ENCODE measurements at regions not wholly inside any gene's neighbourhood (a gene's known extent, or its start where the extent isn't known, plus 50 kb on each side); places are given as distances from the start of the nearest gene placed in this dataset.

GRCh38 chr6:11439876-11440275 is 97.7 kb upstream of the TMEM170B start:
- Histone ChIP-seq H3K4me3 (ENCODE audit: severe bottlenecking) (no peak overlapping the region), H3K9me3 (ENCODE audit: severe bottlenecking) (no peaks in the 10 kb centered on the region), H3K27ac (ENCODE audit: poor library complexity, severe bottlenecking) (no peak overlapping the region), H3K4me1 (ENCODE audit: insufficient read depth, poor library complexity, severe bottlenecking) (peaks cover 9% of the 10 kb centered on the region), H3K27me3 (ENCODE audit: insufficient read depth, poor library complexity, severe bottlenecking) (no peaks in the 10 kb centered on the region), H3K36me3 (ENCODE audit: low read depth) (no peaks in the 10 kb centered on the region)
- no peak for TF ChIP-seq CTCF (IDR thresholded peaks at IDR 0.05; ENCODE audit: poor library complexity, severe bottlenecking)
- ATAC-seq (ENCODE audit: low read depth) (no peak), DNase-seq (ENCODE audit: low spot score) (no peak)

GRCh38 chr6:11439017-11439420 is 98.5 kb upstream of the TMEM170B start:
- no peak for TF ChIP-seq CTCF (IDR thresholded peaks at IDR 0.05; ENCODE audit: poor library complexity, severe bottlenecking)
- Histone ChIP-seq H3K9me3 (ENCODE audit: severe bottlenecking) (no peaks in the 10 kb centered on the region), H3K4me3 (ENCODE audit: severe bottlenecking) (no peak overlapping the region), H3K36me3 (ENCODE audit: low read depth) (no peaks in the 10 kb centered on the region), H3K4me1 (ENCODE audit: insufficient read depth, poor library complexity, severe bottlenecking) (peaks cover 18% of the 10 kb centered on the region), H3K27ac (ENCODE audit: poor library complexity, severe bottlenecking) (no peak overlapping the region), H3K27me3 (ENCODE audit: insufficient read depth, poor library complexity, severe bottlenecking) (no peaks in the 10 kb centered on the region)
- no peak for ATAC-seq (ENCODE audit: low read depth)
- no peak for DNase-seq (ENCODE audit: low spot score)

GRCh38 chr6:11437824-11438459 is 99.6 kb upstream of the TMEM170B start:
- H3K9me3 ChIP-seq (ENCODE audit: severe bottlenecking) = no peaks in the 10 kb centered on the region
- no peak for TF ChIP-seq CTCF (IDR thresholded peaks at IDR 0.05; ENCODE audit: poor library complexity, severe bottlenecking)
- no peak overlapping the region for H3K4me3 ChIP-seq (ENCODE audit: severe bottlenecking)
- no peak for ATAC-seq (ENCODE audit: low read depth)
- DNase-seq (ENCODE audit: low spot score) = no peak
- H3K36me3 ChIP-seq (ENCODE audit: low read depth) = no peaks in the 10 kb centered on the region
- peaks cover 28% of the 10 kb centered on the region for H3K4me1 ChIP-seq (ENCODE audit: insufficient read depth, poor library complexity, severe bottlenecking)
- no peaks in the 10 kb centered on the region for H3K27me3 ChIP-seq (ENCODE audit: insufficient read depth, poor library complexity, severe bottlenecking)
- H3K27ac ChIP-seq (ENCODE audit: poor library complexity, severe bottlenecking) = no peak overlapping the region

- DNase-seq (ENCODE audit: low spot score) (no peak), ATAC-seq (ENCODE audit: low read depth) (no peak)
- no peak for TF ChIP-seq CTCF (IDR thresholded peaks at IDR 0.05; ENCODE audit: poor library complexity, severe bottlenecking)
- no peak overlapping the region for H3K27ac ChIP-seq (ENCODE audit: poor library complexity, severe bottlenecking)
- H3K9me3 ChIP-seq (ENCODE audit: severe bottlenecking) = no peaks in the 10 kb centered on the region
- no peak overlapping the region for H3K4me3 ChIP-seq (ENCODE audit: severe bottlenecking)
- H3K4me1 ChIP-seq (ENCODE audit: insufficient read depth, poor library complexity, severe bottlenecking) = peaks cover 38% of the 10 kb centered on the region
- no peaks in the 10 kb centered on the region for H3K27me3 ChIP-seq (ENCODE audit: insufficient read depth, poor library complexity, severe bottlenecking)
- no peaks in the 10 kb centered on the region for H3K36me3 ChIP-seq (ENCODE audit: low read depth)
Observed at GRCh38 chr6:11436508-11437096, 100.9 kb upstream of the TMEM170B start.
